Gastrocnemius medialis (tissue), 4 donors: ENCODE measurements at regions not wholly inside any gene's neighbourhood (a gene's known extent, or its start where the extent isn't known, plus 50 kb on each side); places are given as distances from the start of the nearest gene placed in this dataset.

ENCODE experiments used
- CTCF ChIP-seq, 5 experiments: fragments of 450-650 bp in 3 of 5; fragments of 200-600 bp in 2 of 5; sonication (generic) in 2 of 5; IDR thresholded peaks in 4 of 5; conservative IDR thresholded peaks in 1 of 5; 1 replicate in 4 of 5; 2 replicates in 1 of 5; pipeline ENCODE4 v1.5.1; 2016 to 2019; ENCODE audit warnings: antibody characterized with exemption in 5 of 5, mild to moderate bottlenecking in 3 of 5, moderate library complexity in 3 of 5
- POLR2A ChIP-seq, 2 donors: fragments of 450-650 bp; IDR thresholded peaks; one replicate each; pipeline ENCODE4 v1.6.1; 2017; ENCODE audit warnings: antibody characterized with exemption in 2 of 2, mild to moderate bottlenecking in 2 of 2, moderate library complexity in 2 of 2

- TF ChIP-seq CTCF (IDR thresholded peaks at IDR 0.05 in 4 of 5, conservative IDR thresholded peaks at IDR 0.05 in 1 of 5) = no peak
- no peak for TF ChIP-seq POLR2A (IDR thresholded peaks at IDR 0.05)
Measured at GRCh38 chr2:133918141-133918540, 335.7 kb upstream of the MGAT5 start.
